Esophagus muscularis mucosa (tissue), 3 donors: ENCODE measurements at regions not wholly inside any gene's neighbourhood (a gene's known extent, or its start where the extent isn't known, plus 50 kb on each side); places are given as distances from the start of the nearest gene placed in this dataset.

Experiments used
- CTCF ChIP-seq, 3 experiments: fragments of 200-600 bp in 2 of 3; fragments of 450-650 bp in 1 of 3; sonication (generic) in 2 of 3; IDR thresholded peaks; one replicate each; pipeline ENCODE4 v1.5.1; 2017 to 2019; ENCODE audit warnings: antibody characterized with exemption in 3 of 3, mild to moderate bottlenecking in 2 of 3, moderate library complexity in 1 of 3
- EP300 ChIP-seq: sonication (generic); formaldehyde crosslinking; IDR thresholded peaks from one replicate; pipeline ENCODE4 v1.6.1; 2017; ENCODE audit warnings: antibody characterized with exemption

GRCh38 chr14:28220391-28220790 is 546.2 kb upstream of the FOXG1 start:
- TF ChIP-seq CTCF (IDR thresholded peaks at IDR 0.05) (no peak), EP300 (no peak)
